DOHH2 (cell line): ENCODE measurements at regions not wholly inside any gene's neighbourhood (a gene's known extent, or its start where the extent isn't known, plus 50 kb on each side); places are given as distances from the start of the nearest gene placed in this dataset.

Experiments used
- EZH2phosphoT487 ChIP-seq: fragments of 200-600 bp; sonication (generic); IDR thresholded peaks from 2 replicates; pipeline ENCODE4 v1.6.1; 2017; ENCODE audit warnings: borderline replicate concordance, mild to moderate bottlenecking, antibody characterized with exemption, low read length, moderate library complexity, mixed read lengths
- TF ChIP-seq, protein P1 (sequence below): fragments of 200-600 bp; sonication (generic); IDR thresholded peaks from one replicate; pipeline ENCODE4 v1.5.1; 2014; ENCODE audit warnings: antibody characterized with exemption, mild to moderate bottlenecking, low read depth, low read length; ENCODE audit not compliant: poor library complexity, severe bottlenecking

DNA sequence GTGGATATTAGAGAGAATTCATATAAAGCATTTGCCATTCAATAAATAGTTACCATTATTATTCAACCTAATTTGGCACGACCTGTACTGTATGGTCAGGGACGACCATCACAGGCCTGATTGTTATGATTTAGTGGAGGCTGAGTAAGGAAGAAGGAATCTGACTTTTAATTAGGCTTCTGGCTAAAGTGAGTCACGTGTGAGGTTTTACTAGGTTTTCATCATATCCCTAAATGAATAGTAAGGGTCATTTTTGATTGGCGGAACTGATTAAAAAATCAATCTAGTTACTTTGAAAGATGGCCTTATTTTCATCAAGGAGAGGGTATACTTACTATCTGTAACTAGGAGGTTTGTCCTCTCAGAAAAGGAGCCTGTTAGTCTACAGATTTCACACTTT lies 143.4 kb downstream of the ADCYAP1 start:
- TF ChIP-seq, protein P1, sequence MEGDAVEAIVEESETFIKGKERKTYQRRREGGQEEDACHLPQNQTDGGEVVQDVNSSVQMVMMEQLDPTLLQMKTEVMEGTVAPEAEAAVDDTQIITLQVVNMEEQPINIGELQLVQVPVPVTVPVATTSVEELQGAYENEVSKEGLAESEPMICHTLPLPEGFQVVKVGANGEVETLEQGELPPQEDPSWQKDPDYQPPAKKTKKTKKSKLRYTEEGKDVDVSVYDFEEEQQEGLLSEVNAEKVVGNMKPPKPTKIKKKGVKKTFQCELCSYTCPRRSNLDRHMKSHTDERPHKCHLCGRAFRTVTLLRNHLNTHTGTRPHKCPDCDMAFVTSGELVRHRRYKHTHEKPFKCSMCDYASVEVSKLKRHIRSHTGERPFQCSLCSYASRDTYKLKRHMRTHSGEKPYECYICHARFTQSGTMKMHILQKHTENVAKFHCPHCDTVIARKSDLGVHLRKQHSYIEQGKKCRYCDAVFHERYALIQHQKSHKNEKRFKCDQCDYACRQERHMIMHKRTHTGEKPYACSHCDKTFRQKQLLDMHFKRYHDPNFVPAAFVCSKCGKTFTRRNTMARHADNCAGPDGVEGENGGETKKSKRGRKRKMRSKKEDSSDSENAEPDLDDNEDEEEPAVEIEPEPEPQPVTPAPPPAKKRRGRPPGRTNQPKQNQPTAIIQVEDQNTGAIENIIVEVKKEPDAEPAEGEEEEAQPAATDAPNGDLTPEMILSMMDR: no peak
- TF ChIP-seq EZH2phosphoT487: no peak
